Keratinocyte (primary cell): ENCODE measurements at regions not wholly inside any gene's neighbourhood (a gene's known extent, or its start where the extent isn't known, plus 50 kb on each side); places are given as distances from the start of the nearest gene placed in this dataset.

Source experiments
- EZH2 ChIP-seq: IDR thresholded peaks from one replicate; pipeline ENCODE4 v1.6.1; 2012; ENCODE audit warnings: inconsistent platforms, mild to moderate bottlenecking, low read length, moderate library complexity
- TF ChIP-seq, protein P1 (sequence below), 3 experiments: IDR thresholded peaks in 1 of 3; conservative IDR thresholded peaks in 1 of 3; optimal IDR thresholded peaks in 1 of 3; 2 replicates in 2 of 3; 3 replicates in 1 of 3; pipeline versions ENCODE3 to v1.5.1; 2011; ENCODE audit warnings: low read length in 3 of 3, mild to moderate bottlenecking in 3 of 3, moderate library complexity in 2 of 3, control low read depth in 1 of 3, inconsistent platforms in 1 of 3; ENCODE audit not compliant: insufficient read depth in 2 of 3; ENCODE audit errors: extremely low read depth in 1 of 3

DNA sequence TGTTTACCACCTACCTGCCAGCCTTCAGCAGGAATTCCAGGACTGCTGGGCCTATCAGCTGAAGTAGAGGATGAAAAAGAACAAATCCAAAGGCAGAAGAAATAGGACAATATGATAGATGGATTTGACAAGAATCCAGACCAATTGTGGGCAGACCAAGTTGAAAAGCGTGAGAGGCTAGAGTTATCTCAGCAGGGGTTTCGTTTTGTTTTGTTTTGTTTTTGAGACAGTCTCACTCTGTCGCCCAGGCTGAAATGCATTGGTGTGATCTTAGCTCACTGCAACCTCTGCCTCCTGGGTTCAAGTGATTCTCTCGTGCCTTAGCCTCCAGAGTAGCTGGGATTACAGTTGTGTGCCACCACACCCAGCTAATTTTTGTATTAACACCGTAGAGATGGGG is 113.2 kb downstream of the PALM2AKAP2 start:
- TF ChIP-seq, protein P1, sequence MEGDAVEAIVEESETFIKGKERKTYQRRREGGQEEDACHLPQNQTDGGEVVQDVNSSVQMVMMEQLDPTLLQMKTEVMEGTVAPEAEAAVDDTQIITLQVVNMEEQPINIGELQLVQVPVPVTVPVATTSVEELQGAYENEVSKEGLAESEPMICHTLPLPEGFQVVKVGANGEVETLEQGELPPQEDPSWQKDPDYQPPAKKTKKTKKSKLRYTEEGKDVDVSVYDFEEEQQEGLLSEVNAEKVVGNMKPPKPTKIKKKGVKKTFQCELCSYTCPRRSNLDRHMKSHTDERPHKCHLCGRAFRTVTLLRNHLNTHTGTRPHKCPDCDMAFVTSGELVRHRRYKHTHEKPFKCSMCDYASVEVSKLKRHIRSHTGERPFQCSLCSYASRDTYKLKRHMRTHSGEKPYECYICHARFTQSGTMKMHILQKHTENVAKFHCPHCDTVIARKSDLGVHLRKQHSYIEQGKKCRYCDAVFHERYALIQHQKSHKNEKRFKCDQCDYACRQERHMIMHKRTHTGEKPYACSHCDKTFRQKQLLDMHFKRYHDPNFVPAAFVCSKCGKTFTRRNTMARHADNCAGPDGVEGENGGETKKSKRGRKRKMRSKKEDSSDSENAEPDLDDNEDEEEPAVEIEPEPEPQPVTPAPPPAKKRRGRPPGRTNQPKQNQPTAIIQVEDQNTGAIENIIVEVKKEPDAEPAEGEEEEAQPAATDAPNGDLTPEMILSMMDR (optimal IDR thresholded peaks at IDR 0.05 in 1 of 3, IDR thresholded peaks at IDR 0.05 in 1 of 3, conservative IDR thresholded peaks at IDR 0.05 in 1 of 3; ENCODE audit: extremely low read depth in 1 of 3, insufficient read depth in 2 of 3, low read length in 3 of 3) = no peak
- TF ChIP-seq EZH2 = no peak
